GM19351 (cell line): ENCODE measurements at regions not wholly inside any gene's neighbourhood (a gene's known extent, or its start where the extent isn't known, plus 50 kb on each side); places are given as distances from the start of the nearest gene placed in this dataset.

Experiments used
- ATAC-seq: cut with Tn5 transposase; IDR thresholded peaks from one replicate; pipeline ENCODE4 v1.9.1; 2021; ENCODE audit warnings: mild to moderate bottlenecking, moderate library complexity; ENCODE audit not compliant: unreplicated experiment

GRCh38 chr4:63817196-63817865 lies 591.9 kb downstream of the TECRL start:
- no peak for ATAC-seq

- ATAC-seq = no peak
Measured at GRCh38 chr4:63814171-63814964, 594.9 kb downstream of the TECRL start.

- no peak for ATAC-seq
Measured at GRCh38 chr4:63799166-63799565, 610.1 kb downstream of the TECRL start.

GRCh38 chr4:63795301-63795700 lies 613.9 kb downstream of the TECRL start:
- ATAC-seq = no peak

- no peak for ATAC-seq
Measured at GRCh38 chr4:63790377-63790776, 618.9 kb downstream of the TECRL start.

- no peak for ATAC-seq
Measured at GRCh38 chr4:63788271-63788670, 621.0 kb downstream of the TECRL start.

- no peak for ATAC-seq
Measured at GRCh38 chr4:63787326-63787725, 621.9 kb downstream of the TECRL start.

- ATAC-seq = no peak
Measured at GRCh38 chr4:63786171-63786570, 623.1 kb downstream of the TECRL start.

- ATAC-seq = no peak
Measured at GRCh38 chr4:63784822-63785221, 624.4 kb downstream of the TECRL start.

GRCh38 chr4:63777601-63778000 lies 631.6 kb downstream of the TECRL start:
- ATAC-seq = no peak

- ATAC-seq = no peak
Measured at GRCh38 chr4:63764400-63764799, 644.9 kb downstream of the TECRL start.

GRCh38 chr4:63757929-63758328 lies 651.3 kb downstream of the TECRL start:
- ATAC-seq = no peak

GRCh38 chr4:63742882-63743281 lies 666.4 kb downstream of the TECRL start:
- no peak for ATAC-seq

- ATAC-seq = no peak
Measured at GRCh38 chr4:63729519-63729918, 679.7 kb downstream of the TECRL start.

- no peak for ATAC-seq
Measured at GRCh38 chr4:63728480-63729177, 680.6 kb downstream of the TECRL start.

- no peak for ATAC-seq
Measured at GRCh38 chr4:63717384-63717783, 691.9 kb downstream of the TECRL start.

GRCh38 chr4:63708661-63709060 lies 700.6 kb downstream of the TECRL start:
- ATAC-seq = no peak

GRCh38 chr4:63700569-63700968 lies 708.7 kb downstream of the TECRL start:
- ATAC-seq = no peak

GRCh38 chr4:63693321-63693720 lies 715.9 kb downstream of the TECRL start:
- ATAC-seq = no peak

- no peak for ATAC-seq
Measured at GRCh38 chr4:63678358-63678931, 730.8 kb downstream of the TECRL start.

GRCh38 chr4:63670735-63671134 lies 738.5 kb downstream of the TECRL start:
- no peak for ATAC-seq
